K562 (cell line): ENCODE measurements at regions not wholly inside any gene's neighbourhood (a gene's known extent, or its start where the extent isn't known, plus 50 kb on each side); places are given as distances from the start of the nearest gene placed in this dataset.
A peak's percentile ranks its signal among the peaks of the same experiment; 100 is the strongest.

Experiments used
- ATAC-seq: fragments of 200-7000 bp; cut with Tn5 transposase; 3 replicates; pipeline ENCODE4 v1.9.1; 2020; ENCODE audit warnings: moderate library complexity
- BruUV-seq: library from RNA; stranded (reverse); fragments of 400-500 nt; replicated peaks from 2 replicates; lab custom pipeline; 2021; lab: Mats Ljungman, UMichigan
- CTCF ChIA-PET: fragments of 300-600 bp; formaldehyde crosslinking; extraction: SDS; loops from one replicate; lab custom pipeline; 2021; ENCODE audit warnings: low intra/inter-chr PET ratio; lab: Yijun Ruan, JAX
- POLR2A ChIA-PET: fragments of 300-600, 350-650 bp; sonication (Branson Sonifier 250); formaldehyde crosslinking; extraction: SDS; loops from one replicate; lab custom pipeline; 2021; ENCODE audit warnings: antibody characterized with exemption, inconsistent platforms; lab: Yijun Ruan, JAX
- DNase-seq, 4 experiments: peaks; one replicate each; pipeline versions ENCODE4 v3.0.0 to v3.0.0-alpha.2; 2011 to 2018; ENCODE audit warnings: low spot score in 3 of 4, mixed read lengths in 3 of 4; ENCODE audit errors: extremely low read depth in 1 of 4
- FAIRE-seq: peaks from 2 replicates; lab custom pipeline; 2011; peaks lifted over from hg19 to GRCh38; lab: Jason Lieb, UNC
- H2AFZ ChIP-seq: 2 replicates; pipeline ENCODE4 v1.6.0; 2011; ENCODE audit warnings: low read depth, low read length, control low read depth, inconsistent platforms
- H3K27ac ChIP-seq: fragments of 200-600 bp; 3 replicates; pipeline ENCODE4 v1.8.0; 2011; ENCODE audit warnings: low read depth, mild to moderate bottlenecking, control low read depth, inconsistent platforms, low read length, moderate library complexity, mixed read lengths; ENCODE audit errors: extremely low read depth
- H3K27me3 ChIP-seq, 2 experiments: fragments of 300-600 bp in 1 of 2; 2 replicates in 1 of 2; 3 replicates in 1 of 2; pipeline versions ENCODE4 v1.6.0 to v1.8.0; 2011; ENCODE audit warnings: inconsistent platforms in 2 of 2, low read length in 2 of 2, mild to moderate bottlenecking in 1 of 2, mixed read lengths in 1 of 2, moderate library complexity in 1 of 2; ENCODE audit not compliant: control insufficient read depth in 2 of 2, insufficient read depth in 2 of 2
- H3K36me3 ChIP-seq: fragments of 300-600 bp; 3 replicates; pipeline ENCODE4 v1.8.0; 2011; ENCODE audit warnings: mild to moderate bottlenecking, low read length, inconsistent platforms; ENCODE audit not compliant: control insufficient read depth, insufficient read depth
- H3K4me1 ChIP-seq, 2 experiments: fragments of 200-600 bp in 1 of 2; replicated peaks in 1 of 2; 2 replicates in 1 of 2; 3 replicates in 1 of 2; pipeline versions ENCODE4 v1.5.1 to v1.8.0; 2011; ENCODE audit warnings: inconsistent platforms in 2 of 2, low read length in 2 of 2, mild to moderate bottlenecking in 1 of 2, mixed read lengths in 1 of 2, moderate library complexity in 1 of 2; ENCODE audit not compliant: control insufficient read depth in 2 of 2, insufficient read depth in 2 of 2
- H3K4me2 ChIP-seq: 2 replicates; pipeline ENCODE4 v1.6.1; 2011; ENCODE audit warnings: low read length, control low read depth, inconsistent platforms, mixed read lengths; ENCODE audit not compliant: insufficient read depth
- H3K4me3 ChIP-seq: fragments of 200-600 bp; sonication (generic), shearing (Covaris generic); 2 replicates; pipeline ENCODE4 v1.5.1; 2016; ENCODE audit warnings: control low read depth, inconsistent platforms
- H3K79me2 ChIP-seq: fragments of 200-600 bp; 3 replicates; pipeline ENCODE4 v1.8.0; 2011; ENCODE audit warnings: low read length, inconsistent platforms; ENCODE audit not compliant: control insufficient read depth, insufficient read depth
- H3K9ac ChIP-seq, 2 experiments: 2 replicates each; pipeline versions ENCODE4 v1.6.0 to v1.6.1; 2011; ENCODE audit warnings: low read depth in 2 of 2, low read length in 2 of 2, control low read depth in 1 of 2, inconsistent platforms in 1 of 2, mild to moderate bottlenecking in 1 of 2, mixed read lengths in 1 of 2; ENCODE audit not compliant: insufficient read depth in 1 of 2
- H3K9me1 ChIP-seq: one replicate; pipeline ENCODE4 v1.6.0; 2011; ENCODE audit warnings: inconsistent platforms, mild to moderate bottlenecking, low read length, moderate library complexity; ENCODE audit not compliant: control insufficient read depth, insufficient read depth
- H3K9me3 ChIP-seq: replicated peaks from 2 replicates; pipeline ENCODE4 v1.5.1; 2011; ENCODE audit warnings: low read depth, low read length, inconsistent platforms; ENCODE audit not compliant: control insufficient read depth, insufficient read depth
- H4K20me1 ChIP-seq: replicated peaks from 2 replicates; pipeline ENCODE4 v1.6.1; 2011; ENCODE audit warnings: low read length, inconsistent platforms, mixed read lengths; ENCODE audit not compliant: control insufficient read depth, insufficient read depth
- CBX1 ChIP-seq: sonication (generic); IDR thresholded peaks from 2 replicates; pipeline ENCODE4 v1.6.1; 2016; ENCODE audit warnings: antibody characterized with exemption, low read depth, mild to moderate bottlenecking
- E2F1 ChIP-seq: sonication (generic); formaldehyde crosslinking; IDR thresholded peaks from 2 replicates; pipeline ENCODE4 v1.8.1; 2023; ENCODE audit warnings: mild to moderate bottlenecking, missing genetic modification reagents, moderate library complexity
- MEF2D ChIP-seq: conservative IDR thresholded peaks from 2 replicates; pipeline ENCODE4 v1.6.1; 2016; ENCODE audit warnings: low read depth, missing genetic modification characterization, missing compliant biosample characterization
- MTA2 ChIP-seq: fragments of 450-650 bp; IDR thresholded peaks from 2 replicates; pipeline ENCODE4 v1.6.1; 2016; ENCODE audit warnings: low read depth
- MXI1 ChIP-seq: IDR thresholded peaks from 2 replicates; pipeline ENCODE4 v1.6.1; 2011; ENCODE audit warnings: low read depth, mild to moderate bottlenecking, improper control_type of control experiment, low read length
- NCOA2 ChIP-seq, 2 experiments: fragments of 450-650 bp; IDR thresholded peaks; 2 replicates each; pipeline ENCODE4 v1.6.1; 2018; ENCODE audit warnings: mild to moderate bottlenecking in 2 of 2, moderate library complexity in 1 of 2; ENCODE audit not compliant: partially characterized antibody in 2 of 2
- NFE2L1 ChIP-seq: fragments of 450-650 bp; IDR thresholded peaks from 2 replicates; pipeline ENCODE4 v1.6.1; 2016; ENCODE audit warnings: missing genetic modification characterization, low read depth, mild to moderate bottlenecking, missing compliant biosample characterization, moderate library complexity, borderline replicate concordance
- RAD51 ChIP-seq: fragments of 450-650 bp; IDR thresholded peaks from 2 replicates; pipeline ENCODE4 v1.7.1; 2016; ENCODE audit warnings: low read depth, mild to moderate bottlenecking, borderline replicate concordance
- TAF7 ChIP-seq: fragments of 450-650 bp; IDR thresholded peaks from 2 replicates; pipeline ENCODE4 v1.6.1; 2016; ENCODE audit warnings: missing genetic modification characterization, missing compliant biosample characterization
- TEAD2 ChIP-seq: fragments of 450-650 bp; IDR thresholded peaks from 2 replicates; pipeline ENCODE4 v1.6.1; 2016; ENCODE audit warnings: missing genetic modification characterization, control low read depth, missing compliant biosample characterization
- TRIM28 ChIP-seq: fragments of 450-650 bp; IDR thresholded peaks from 2 replicates; pipeline ENCODE4 v1.6.1; 2017
- ZNF184 ChIP-seq: sonication (generic); formaldehyde crosslinking; IDR thresholded peaks from 2 replicates; pipeline ENCODE4 v1.5.0; 2020; ENCODE audit warnings: missing genetic modification reagents
- ZNF277 ChIP-seq: fragments of 250-450 bp; sonication (Bioruptor Pico); IDR thresholded peaks from 2 replicates; pipeline ENCODE4 v1.8.0; 2022; ENCODE audit warnings: inconsistent platforms, mild to moderate bottlenecking, moderate library complexity, borderline replicate concordance
- WGBS: fragments of 100-300 bp; shearing (Covaris generic); methylation state at CpG from one replicate; pipeline ENCODE4 v1.1.6; 2016; ENCODE audit warnings: low coverage, mixed read lengths; ENCODE audit not compliant: insufficient coverage; ENCODE audit errors: missing lambda C conversion rate; 5-methylcytosine and 5-hydroxymethylcytosine counted together
- in situ Hi-C: fragments of 300-500 bp; cut with MboI; formaldehyde crosslinking; loops from 4 replicates; pipeline ENCODE4 v1.15.0; 2018; ENCODE audit warnings: inconsistent platforms, mixed read lengths
- intact Hi-C: fragments of 100-400 bp; cut with micrococcal nuclease; formaldehyde crosslinking; loops from 2 replicates; pipeline ENCODE4 v1.14.2; 2022

GRCh38 chr15:39165020-39165706 is 415.7 kb upstream of the THBS1 start:
- Histone ChIP-seq H3K4me3 (no peak overlapping the region), H3K9ac (no peak overlapping the region), H3K9me3 (no peaks in the 10 kb centered on the region), H3K79me2 (no peaks in the 10 kb centered on the region), H3K9me1 (no peaks in the 10 kb centered on the region), H3K36me3 (no peaks in the 10 kb centered on the region), H4K20me1 (no peaks in the 10 kb centered on the region), H3K27me3 (peaks cover 0 to 8% of the 10 kb centered on the region in 2 experiments; a peak in 1 of 5 replicates), H2AFZ (peak overlapping the region; percentile 23; the same call in 1 of the 2 replicates), H3K27ac (no peak overlapping the region), H3K4me1 (no peaks in the 10 kb centered on the region), H3K4me2 (no peak overlapping the region)
- CTCF ChIA-PET, result no interaction called here
- 10% methylated on average over 2 of the region's 2 CpGs for WGBS
- POLR2A ChIA-PET, result interaction anchor here (0.6 kb wide), 1 partner anchor 18 kb away, joined by 3 read pairs; no protein-coding TSS in a partner anchor
- intact Hi-C loops, result no loop called here
- no peak for FAIRE-seq
- TF ChIP-seq CBX1 (no peak), TRIM28 (no peak), MXI1 (no peak), E2F1 (CRISPR knock-in tag) (no peak), ZNF277 (CRISPR knock-in tag) (no peak), TEAD2 (tag) (no peak), ZNF184 (CRISPR knock-in tag) (no peak), MEF2D (tag) (no peak), TAF7 (tag) (no peak), MTA2 (no peak), NFE2L1 (no peak), RAD51 (no peak), NCOA2 (IDR thresholded peaks at IDR 0.05; ENCODE audit: partially characterized antibody in 2 of 2) (no peak)
- no TSS peak for BruUV-seq
- in situ Hi-C loops, result no loop called here
- DNase-seq, result no peak
- ATAC-seq, result no peak
